IMR-90 (cell line): ENCODE measurements at regions not wholly inside any gene's neighbourhood (a gene's known extent, or its start where the extent isn't known, plus 50 kb on each side); places are given as distances from the start of the nearest gene placed in this dataset.

Experiments used
- ATAC-seq: fragments of 200-7000 bp; cut with Tn5 transposase; 2 replicates; pipeline ENCODE4 v1.9.1; 2020; ENCODE audit warnings: low read depth, mild to moderate bottlenecking, moderate library complexity
- BruUV-seq: library from RNA; stranded (reverse); fragments of 400-500 nt; replicated peaks from 2 replicates; lab custom pipeline; 2021; lab: Mats Ljungman, UMichigan
- CTCF ChIA-PET: fragments of 300-600 bp; formaldehyde crosslinking; extraction: SDS; loops from one replicate; lab custom pipeline; 2021; ENCODE audit warnings: antibody characterized with exemption; lab: Yijun Ruan, JAX
- POLR2A ChIA-PET: fragments of 300-600 bp; sonication (Branson Sonifier 250); formaldehyde crosslinking; loops from one replicate; lab custom pipeline; 2022; ENCODE audit warnings: antibody characterized with exemption; ENCODE audit not compliant: unreplicated experiment; lab: Charles Lee
- DNase-seq: peaks from one replicate; pipeline ENCODE4 v3.0.0; 2013
- H2AFZ ChIP-seq: replicated peaks from 2 replicates; pipeline ENCODE3; 2013; ENCODE audit warnings: low read length, mild to moderate bottlenecking; ENCODE audit not compliant: poor library complexity
- H2AK5ac ChIP-seq: 2 replicates; pipeline ENCODE4 v1.6.1; 2013; ENCODE audit warnings: low read depth, low read length, inconsistent platforms
- H2AK9ac ChIP-seq: replicated peaks from 2 replicates; pipeline ENCODE3; 2013; ENCODE audit warnings: mild to moderate bottlenecking, low read depth, low read length, moderate library complexity; ENCODE audit not compliant: poor library complexity
- H2BK120ac ChIP-seq: 2 replicates; pipeline ENCODE4 v1.6.1; 2013; ENCODE audit warnings: low read depth, low read length, inconsistent platforms
- H2BK15ac ChIP-seq: 3 replicates; pipeline ENCODE4 v1.6.1; 2013; ENCODE audit warnings: low read depth, low read length, inconsistent platforms
- H2BK20ac ChIP-seq: 2 replicates; pipeline ENCODE4 v1.6.1; 2013; ENCODE audit warnings: low read depth, mild to moderate bottlenecking, inconsistent platforms, low read length, moderate library complexity
- H2BK5ac ChIP-seq: 2 replicates; pipeline ENCODE4 v1.6.1; 2013; ENCODE audit warnings: mild to moderate bottlenecking, low read depth, low read length, inconsistent platforms; ENCODE audit not compliant: poor library complexity, severe bottlenecking
- H3K14ac ChIP-seq: replicated peaks from 2 replicates; pipeline ENCODE4 v1.6.1; 2013; ENCODE audit warnings: low read depth, low read length, inconsistent platforms
- H3K18ac ChIP-seq: 2 replicates; pipeline ENCODE4 v1.6.1; 2013; ENCODE audit warnings: low read depth, low read length, control low read depth
- H3K23ac ChIP-seq: 2 replicates; pipeline ENCODE4 v1.6.1; 2013; ENCODE audit warnings: low read depth, low read length, inconsistent platforms
- H3K27ac ChIP-seq: 2 replicates; pipeline ENCODE4 v1.5.1; 2013; ENCODE audit warnings: mild to moderate bottlenecking, control low read depth, low read length; ENCODE audit not compliant: insufficient read depth
- H3K27me3 ChIP-seq: 2 replicates; pipeline ENCODE4 v1.6.1; 2013; ENCODE audit warnings: low read length; ENCODE audit not compliant: control insufficient read depth, insufficient read depth
- H3K36me3 ChIP-seq: 2 replicates; pipeline ENCODE4 v1.6.1; 2013; ENCODE audit warnings: low read length, mixed read lengths; ENCODE audit not compliant: control insufficient read depth, insufficient read depth
- H3K4ac ChIP-seq: 2 replicates; pipeline ENCODE4 v1.6.1; 2013; ENCODE audit warnings: low read depth, low read length, inconsistent platforms
- H3K4me1 ChIP-seq: 2 replicates; pipeline ENCODE4 v1.6.1; 2013; ENCODE audit warnings: low read length, mixed read lengths; ENCODE audit not compliant: control insufficient read depth, insufficient read depth
- H3K4me2 ChIP-seq: 2 replicates; pipeline ENCODE4 v1.6.1; 2013; ENCODE audit warnings: low read depth, mild to moderate bottlenecking, control low read depth, low read length, moderate library complexity
- H3K4me3 ChIP-seq: 2 replicates; pipeline ENCODE4 v1.5.1; 2013; ENCODE audit warnings: low read depth, mild to moderate bottlenecking, control low read depth, low read length, moderate library complexity; ENCODE audit not compliant: insufficient read depth
- H3K56ac ChIP-seq: 2 replicates; pipeline ENCODE4 v1.6.1; 2013; ENCODE audit warnings: low read length, inconsistent platforms; ENCODE audit not compliant: insufficient read depth; ENCODE audit errors: extremely low read depth
- H3K79me1 ChIP-seq, 2 experiments: 2 replicates each; pipeline ENCODE4 v1.6.1; 2013; ENCODE audit warnings: low read length in 2 of 2, inconsistent platforms in 1 of 2, low read depth in 1 of 2
- H3K9ac ChIP-seq: 2 replicates; pipeline ENCODE4 v1.6.1; 2013; ENCODE audit warnings: low read depth, low read length, control low read depth
- H3K9me1 ChIP-seq: 2 replicates; pipeline ENCODE4 v1.6.1; 2013; ENCODE audit warnings: low read length, inconsistent platforms; ENCODE audit not compliant: insufficient read depth
- H3K9me3 ChIP-seq: 2 replicates; pipeline ENCODE4 v1.6.1; 2013; ENCODE audit warnings: low read length; ENCODE audit not compliant: control insufficient read depth, insufficient read depth
- H4K20me1 ChIP-seq: 2 replicates; pipeline ENCODE4 v1.6.1; 2013; ENCODE audit warnings: low read length, inconsistent platforms; ENCODE audit not compliant: insufficient read depth
- H4K5ac ChIP-seq: 2 replicates; pipeline ENCODE4 v1.6.1; 2013; ENCODE audit warnings: mild to moderate bottlenecking, low read depth, low read length, control low read depth
- H4K8ac ChIP-seq, 2 experiments: 2 replicates each; pipeline ENCODE4 v1.6.1; 2013; ENCODE audit warnings: low read depth in 2 of 2, low read length in 2 of 2, control low read depth in 1 of 2, inconsistent platforms in 1 of 2
- H4K91ac ChIP-seq: 2 replicates; pipeline ENCODE4 v1.6.1; 2013; ENCODE audit warnings: low read depth, low read length, inconsistent platforms; ENCODE audit not compliant: insufficient read depth
- BHLHE40 ChIP-seq: fragments of 150-350 bp; IDR thresholded peaks from 2 replicates; pipeline ENCODE4 v1.6.1; 2016; ENCODE audit warnings: mild to moderate bottlenecking, low read depth, low read length
- CEBPB ChIP-seq: IDR thresholded peaks from 2 replicates; pipeline ENCODE4 v1.6.1; 2012; ENCODE audit warnings: low read depth, low read length, improper control_type of control experiment
- CHD1 ChIP-seq: IDR thresholded peaks from 2 replicates; pipeline ENCODE4 v1.6.1; 2012; ENCODE audit warnings: low read depth, low read length, improper control_type of control experiment
- ELK1 ChIP-seq: fragments of 150-350 bp; IDR thresholded peaks from 2 replicates; pipeline ENCODE4 v1.6.1; 2016; ENCODE audit warnings: low read depth, mild to moderate bottlenecking, low read length, moderate library complexity, borderline replicate concordance
- FOS ChIP-seq: fragments of 150-350 bp; IDR thresholded peaks from 2 replicates; pipeline ENCODE4 v1.6.1; 2016; ENCODE audit warnings: low read depth, low read length
- MAFK ChIP-seq: IDR thresholded peaks from 2 replicates; pipeline ENCODE4 v1.6.1; 2012; ENCODE audit warnings: low read depth, low read length, improper control_type of control experiment
- MAZ ChIP-seq: IDR thresholded peaks from 2 replicates; pipeline ENCODE4 v1.6.1; 2012; ENCODE audit warnings: low read depth, mild to moderate bottlenecking, low read length, improper control_type of control experiment, moderate library complexity, borderline replicate concordance
- POLR2A ChIP-seq: IDR thresholded peaks from 2 replicates; pipeline ENCODE4 v1.6.1; 2012; ENCODE audit warnings: mild to moderate bottlenecking, low read depth, low read length
- RAD21 ChIP-seq: IDR thresholded peaks from 2 replicates; pipeline ENCODE4 v1.6.1; 2012; ENCODE audit warnings: low read length, improper control_type of control experiment
- RFX5 ChIP-seq: IDR thresholded peaks from 2 replicates; pipeline ENCODE4 v1.8.0; 2012; ENCODE audit warnings: low read depth, mild to moderate bottlenecking, low read length, moderate library complexity
- SMC3 ChIP-seq: fragments of 150-350 bp; IDR thresholded peaks from 2 replicates; pipeline ENCODE4 v1.6.1; 2016; ENCODE audit warnings: low read depth, mild to moderate bottlenecking, antibody characterized with exemption, low read length, moderate library complexity
- WGBS, 2 experiments: methylation state at CpG; one replicate each; pipeline versions ENCODE4 v1.1.5 to v1.1.7; 2013; ENCODE audit warnings: missing lambda C conversion rate in 2 of 2; ENCODE audit not compliant: insufficient read length in 1 of 2; ENCODE audit errors: extremely low coverage in 2 of 2; 5-methylcytosine and 5-hydroxymethylcytosine counted together
- dilution Hi-C: fragments of 300-500 bp; cut with HindIII; formaldehyde crosslinking; loops from one replicate; pipeline ENCODE4 v1.14.3; 2018; ENCODE audit warnings: low sequenced_read_pairs; ENCODE audit not compliant: unreplicated experiment
- in situ Hi-C: fragments of 300-500 bp; cut with MboI; formaldehyde crosslinking; loops from 3 replicates; pipeline ENCODE4 v1.14.3; 2019; ENCODE audit warnings: low sequenced_read_pairs, inconsistent platforms, mixed read lengths
- intact Hi-C: fragments of 100-400 bp; cut with micrococcal nuclease; formaldehyde crosslinking; loops from 2 replicates; pipeline ENCODE4 v1.10.0; 2022

GRCh38 chr3:95815828-95816227, 998.6 kb upstream of the EPHA6 start:
- Histone ChIP-seq H3K79me1 (no peaks in the 10 kb centered on the region), H2BK15ac (no peak overlapping the region), H3K18ac (no peak overlapping the region), H4K91ac (no peak overlapping the region), H3K4me1 (no peaks in the 10 kb centered on the region), H4K5ac (no peak overlapping the region), H3K14ac (no peak overlapping the region), H2BK5ac (no peak overlapping the region), H3K9me3 (no peaks in the 10 kb centered on the region), H2BK20ac (no peak overlapping the region), H2AK9ac (no peak overlapping the region), H4K8ac (no peak overlapping the region), H3K4ac (no peak overlapping the region), H2AK5ac (no peak overlapping the region), H3K27me3 (no peaks in the 10 kb centered on the region), H2BK120ac (no peak overlapping the region), H3K56ac (no peak overlapping the region), H3K4me3 (no peak overlapping the region), H3K36me3 (no peaks in the 10 kb centered on the region), H3K23ac (no peak overlapping the region), H3K4me2 (no peak overlapping the region), H3K9ac (no peak overlapping the region), H3K27ac (no peak overlapping the region), H2AFZ (no peak overlapping the region), H3K9me1 (no peaks in the 10 kb centered on the region), H4K20me1 (no peaks in the 10 kb centered on the region)
- intact Hi-C loops = no loop called here
- TF ChIP-seq BHLHE40 (no peak), ELK1 (no peak), CEBPB (no peak), MAFK (no peak), FOS (no peak), RAD21 (no peak), RFX5 (no peak), SMC3 (no peak), MAZ (no peak), POLR2A (no peak), CHD1 (no peak)
- ChIA-PET POLR2A (no interaction called here), CTCF (no interaction called here)
- dilution Hi-C loops = no loop called here
- no TSS peak for BruUV-seq
- ATAC-seq (no peak), DNase-seq (no peak)
- 17% methylated on average over 1 of the region's 1 CpG; no CpG with 5 or more reads in 1 of the 2 experiments for WGBS, 2 experiments
- in situ Hi-C loops = no loop called here
